ENCODE measurements at regions not wholly inside any gene's neighbourhood (a gene's known extent, or its start where the extent isn't known, plus 50 kb on each side); places are given as distances from the start of the nearest gene placed in this dataset.

DNA sequence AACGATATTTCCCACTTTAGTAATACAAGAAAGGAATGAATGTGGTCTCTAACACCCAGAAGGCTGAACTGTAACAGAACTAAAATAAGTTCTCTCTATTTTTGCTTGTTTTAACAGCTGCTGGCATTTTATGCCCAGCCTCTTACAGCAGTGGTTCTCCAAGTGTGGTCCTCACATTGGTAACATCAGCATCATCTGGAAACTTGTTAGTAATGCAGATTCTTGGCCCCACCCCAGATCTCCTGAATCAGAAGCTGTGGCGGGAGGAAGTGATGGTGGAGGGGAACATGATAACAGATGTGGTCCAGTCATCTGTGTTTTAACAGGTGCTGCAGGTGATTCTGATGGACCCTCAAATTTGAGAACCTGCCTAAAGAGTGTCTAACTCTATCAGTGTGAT lies 170.1 kb downstream of the TMEM26 start:
- no peak overlapping the region for H2AFZ ChIP-seq (ENCODE audit: insufficient read depth, low read length, poor library complexity)
- no peaks in the 10 kb centered on the region for H3K79me2 ChIP-seq (ENCODE audit: control insufficient read depth, insufficient read depth, low read length, poor library complexity)
- no peak overlapping the region for H4K8ac ChIP-seq (ENCODE audit: low read depth, low read length)
- H3K27ac ChIP-seq (ENCODE audit: low read depth, low read length) = no peak overlapping the region
- no peak for DNase-seq
- no peak overlapping the region for H2BK12ac ChIP-seq (ENCODE audit: low read length)
- no peak overlapping the region for H4K12ac ChIP-seq (ENCODE audit: low read depth, low read length)
- H3K4ac ChIP-seq (ENCODE audit: low read depth, low read length) = no peak overlapping the region
- no peak overlapping the region for H3K23ac ChIP-seq (ENCODE audit: low read length)
- H2BK120ac ChIP-seq (ENCODE audit: insufficient read depth, low read length, poor library complexity) = no peak overlapping the region
- H4K91ac ChIP-seq (ENCODE audit: low read depth, low read length) = no peak overlapping the region
- H3K18ac ChIP-seq (ENCODE audit: low read length) = no peak overlapping the region
- H3K4me1 ChIP-seq (ENCODE audit: control insufficient read depth in 1 of 2, insufficient read depth in 2 of 2, low read length in 2 of 2) = no peaks in the 10 kb centered on the region
- no peak overlapping the region for H3K4me3 ChIP-seq (ENCODE audit: low read depth, low read length)
- no peaks in the 10 kb centered on the region for H3K27me3 ChIP-seq (ENCODE audit: insufficient read depth, low read length)
- H3K79me1 ChIP-seq (ENCODE audit: low read length) = no peaks in the 10 kb centered on the region
- no peak overlapping the region for H2AK5ac ChIP-seq (ENCODE audit: low read length)
- H2BK5ac ChIP-seq (ENCODE audit: low read depth, low read length, poor library complexity) = no peak overlapping the region
- H3K4me2 ChIP-seq (ENCODE audit: low read length) = no peak overlapping the region
- H3K9me3 ChIP-seq (ENCODE audit: insufficient read depth, low read depth, low read length) = no peaks in the 10 kb centered on the region
- WGBS (ENCODE audit: extremely low coverage, insufficient coverage, insufficient read length) = no CpG with 5 or more reads among the region's 2 CpGs
- no peak overlapping the region for H3K9ac ChIP-seq (ENCODE audit: low read length)
- H3K36me3 ChIP-seq (ENCODE audit: control insufficient read depth in 1 of 2, insufficient read depth in 2 of 2, low read length in 2 of 2) = no peaks in the 10 kb centered on the region
- H3K14ac ChIP-seq (ENCODE audit: low read length) = no peak overlapping the region

DNA sequence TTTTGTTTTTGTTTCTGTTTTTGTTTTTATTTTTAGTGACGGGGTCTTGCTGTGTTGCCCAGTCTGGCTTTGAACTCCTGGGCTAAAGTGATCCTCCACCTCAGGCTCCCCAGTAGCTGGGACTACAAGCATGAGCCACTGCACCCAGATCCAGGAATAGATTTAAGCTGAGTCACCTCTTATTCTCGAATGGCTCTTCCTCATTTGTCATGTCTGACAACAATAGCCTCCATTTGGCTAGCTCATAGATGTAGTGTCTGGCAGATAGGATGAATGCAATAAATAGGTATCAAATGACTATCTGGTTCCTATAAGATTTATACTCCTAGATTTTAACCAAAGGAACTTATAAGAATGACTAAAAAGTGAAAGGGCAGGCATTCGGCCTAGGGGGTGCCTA lies 172.9 kb downstream of the TMEM26 start:
- DNase-seq = no peak
- H2BK12ac ChIP-seq (ENCODE audit: low read length) = no peak overlapping the region
- no peak overlapping the region for H4K91ac ChIP-seq (ENCODE audit: low read depth, low read length)
- no peak overlapping the region for H2AK5ac ChIP-seq (ENCODE audit: low read length)
- no peak overlapping the region for H3K4me3 ChIP-seq (ENCODE audit: low read depth, low read length)
- H3K4me1 ChIP-seq (ENCODE audit: control insufficient read depth in 1 of 2, insufficient read depth in 2 of 2, low read length in 2 of 2) = no peaks in the 10 kb centered on the region
- no peaks in the 10 kb centered on the region for H3K9me3 ChIP-seq (ENCODE audit: insufficient read depth, low read depth, low read length)
- no peak overlapping the region for H3K4ac ChIP-seq (ENCODE audit: low read depth, low read length)
- H2BK5ac ChIP-seq (ENCODE audit: low read depth, low read length, poor library complexity) = no peak overlapping the region
- no peaks in the 10 kb centered on the region for H3K27me3 ChIP-seq (ENCODE audit: insufficient read depth, low read length)
- no CpG with 5 or more reads among the region's 3 CpGs for WGBS (ENCODE audit: extremely low coverage, insufficient coverage, insufficient read length)
- H3K23ac ChIP-seq (ENCODE audit: low read length) = no peak overlapping the region
- H3K9ac ChIP-seq (ENCODE audit: low read length) = no peak overlapping the region
- no peak overlapping the region for H4K12ac ChIP-seq (ENCODE audit: low read depth, low read length)
- no peaks in the 10 kb centered on the region for H3K79me2 ChIP-seq (ENCODE audit: control insufficient read depth, insufficient read depth, low read length, poor library complexity)
- no peak overlapping the region for H3K27ac ChIP-seq (ENCODE audit: low read depth, low read length)
- no peak overlapping the region for H3K18ac ChIP-seq (ENCODE audit: low read length)
- H3K36me3 ChIP-seq (ENCODE audit: control insufficient read depth in 1 of 2, insufficient read depth in 2 of 2, low read length in 2 of 2) = no peaks in the 10 kb centered on the region
- H2AFZ ChIP-seq (ENCODE audit: insufficient read depth, low read length, poor library complexity) = no peak overlapping the region
- no peak overlapping the region for H4K8ac ChIP-seq (ENCODE audit: low read depth, low read length)
- H3K4me2 ChIP-seq (ENCODE audit: low read length) = no peak overlapping the region
- no peak overlapping the region for H2BK120ac ChIP-seq (ENCODE audit: insufficient read depth, low read length, poor library complexity)
- no peak overlapping the region for H3K14ac ChIP-seq (ENCODE audit: low read length)
- no peaks in the 10 kb centered on the region for H3K79me1 ChIP-seq (ENCODE audit: low read length)

DNA sequence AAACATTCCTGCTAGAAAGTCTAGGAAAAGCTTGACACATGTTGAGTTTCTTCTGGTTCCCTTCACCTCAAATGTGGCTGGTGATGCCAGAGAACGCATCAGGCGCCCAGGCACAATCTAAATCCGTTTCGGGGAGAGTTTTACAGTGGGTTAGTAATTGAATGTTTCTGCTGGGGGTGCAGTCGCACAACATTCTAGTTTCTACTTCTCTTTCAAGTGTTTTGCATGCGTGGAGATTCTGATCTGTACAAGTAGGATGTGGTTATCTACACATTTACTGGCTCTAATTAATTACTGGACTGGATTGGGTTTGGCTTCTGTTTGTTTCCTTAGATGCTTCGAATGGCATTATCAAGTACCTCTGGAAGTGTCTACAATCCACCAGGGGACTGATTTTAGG lies 173.8 kb downstream of the TMEM26 start:
- Histone ChIP-seq H3K79me1 (ENCODE audit: low read length) (no peaks in the 10 kb centered on the region), H3K23ac (ENCODE audit: low read length) (no peak overlapping the region), H3K4me1 (ENCODE audit: control insufficient read depth in 1 of 2, insufficient read depth in 2 of 2, low read length in 2 of 2) (no peaks in the 10 kb centered on the region), H3K9me3 (ENCODE audit: insufficient read depth, low read depth, low read length) (no peaks in the 10 kb centered on the region), H2AFZ (ENCODE audit: insufficient read depth, low read length, poor library complexity) (no peak overlapping the region), H3K14ac (ENCODE audit: low read length) (no peak overlapping the region), H3K9ac (ENCODE audit: low read length) (no peak overlapping the region), H2BK120ac (ENCODE audit: insufficient read depth, low read length, poor library complexity) (no peak overlapping the region), H4K91ac (ENCODE audit: low read depth, low read length) (no peak overlapping the region), H4K8ac (ENCODE audit: low read depth, low read length) (no peak overlapping the region), H3K27ac (ENCODE audit: low read depth, low read length) (no peak overlapping the region), H2BK5ac (ENCODE audit: low read depth, low read length, poor library complexity) (no peak overlapping the region), H3K4me3 (ENCODE audit: low read depth, low read length) (no peak overlapping the region), H3K4me2 (ENCODE audit: low read length) (no peak overlapping the region), H2AK5ac (ENCODE audit: low read length) (no peak overlapping the region), H4K12ac (ENCODE audit: low read depth, low read length) (no peak overlapping the region), H3K36me3 (ENCODE audit: control insufficient read depth in 1 of 2, insufficient read depth in 2 of 2, low read length in 2 of 2) (no peaks in the 10 kb centered on the region), H3K79me2 (ENCODE audit: control insufficient read depth, insufficient read depth, low read length, poor library complexity) (no peaks in the 10 kb centered on the region), H3K4ac (ENCODE audit: low read depth, low read length) (no peak overlapping the region), H3K27me3 (ENCODE audit: insufficient read depth, low read length) (no peaks in the 10 kb centered on the region), H3K18ac (ENCODE audit: low read length) (no peak overlapping the region), H2BK12ac (ENCODE audit: low read length) (no peak overlapping the region)
- no CpG with 5 or more reads among the region's 7 CpGs for WGBS (ENCODE audit: extremely low coverage, insufficient coverage, insufficient read length)
- no peak for DNase-seq

DNA sequence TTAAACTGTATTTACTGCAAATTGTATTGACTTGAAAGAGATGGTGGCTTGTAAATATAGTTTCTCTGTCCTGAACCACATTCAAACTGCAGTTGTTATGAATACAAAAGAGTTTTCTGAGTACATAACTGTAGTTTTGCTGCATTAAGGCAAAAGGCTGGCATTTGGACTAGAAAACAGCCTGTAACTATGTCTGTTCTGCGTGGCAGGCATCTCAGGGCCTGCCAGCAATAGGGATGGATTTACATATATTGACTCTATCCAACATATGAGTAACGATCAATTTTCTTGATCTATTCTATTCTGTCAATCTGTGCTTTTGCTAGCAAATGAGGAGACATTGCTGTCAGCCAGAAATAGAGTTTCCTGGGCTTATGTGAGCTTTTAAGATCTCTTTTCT lies 174.6 kb downstream of the TMEM26 start:
- H2AK5ac ChIP-seq (ENCODE audit: low read length) = no peak overlapping the region
- H3K4me3 ChIP-seq (ENCODE audit: low read depth, low read length) = no peak overlapping the region
- H3K4me2 ChIP-seq (ENCODE audit: low read length) = no peak overlapping the region
- H2BK12ac ChIP-seq (ENCODE audit: low read length) = no peak overlapping the region
- no peak overlapping the region for H3K9ac ChIP-seq (ENCODE audit: low read length)
- no peaks in the 10 kb centered on the region for H3K27me3 ChIP-seq (ENCODE audit: insufficient read depth, low read length)
- H3K18ac ChIP-seq (ENCODE audit: low read length) = no peak overlapping the region
- no peaks in the 10 kb centered on the region for H3K9me3 ChIP-seq (ENCODE audit: insufficient read depth, low read depth, low read length)
- WGBS (ENCODE audit: extremely low coverage, insufficient coverage, insufficient read length) = no CpG with 5 or more reads among the region's 2 CpGs
- no peaks in the 10 kb centered on the region for H3K36me3 ChIP-seq (ENCODE audit: control insufficient read depth in 1 of 2, insufficient read depth in 2 of 2, low read length in 2 of 2)
- no peak overlapping the region for H4K8ac ChIP-seq (ENCODE audit: low read depth, low read length)
- no peaks in the 10 kb centered on the region for H3K4me1 ChIP-seq (ENCODE audit: control insufficient read depth in 1 of 2, insufficient read depth in 2 of 2, low read length in 2 of 2)
- no peak overlapping the region for H2AFZ ChIP-seq (ENCODE audit: insufficient read depth, low read length, poor library complexity)
- no peak overlapping the region for H4K12ac ChIP-seq (ENCODE audit: low read depth, low read length)
- no peak overlapping the region for H4K91ac ChIP-seq (ENCODE audit: low read depth, low read length)
- H3K23ac ChIP-seq (ENCODE audit: low read length) = no peak overlapping the region
- H3K4ac ChIP-seq (ENCODE audit: low read depth, low read length) = no peak overlapping the region
- no peak overlapping the region for H2BK120ac ChIP-seq (ENCODE audit: insufficient read depth, low read length, poor library complexity)
- H3K79me2 ChIP-seq (ENCODE audit: control insufficient read depth, insufficient read depth, low read length, poor library complexity) = no peaks in the 10 kb centered on the region
- H2BK5ac ChIP-seq (ENCODE audit: low read depth, low read length, poor library complexity) = no peak overlapping the region
- no peak overlapping the region for H3K14ac ChIP-seq (ENCODE audit: low read length)
- H3K79me1 ChIP-seq (ENCODE audit: low read length) = no peaks in the 10 kb centered on the region
- H3K27ac ChIP-seq (ENCODE audit: low read depth, low read length) = no peak overlapping the region
- no peak for DNase-seq

DNA sequence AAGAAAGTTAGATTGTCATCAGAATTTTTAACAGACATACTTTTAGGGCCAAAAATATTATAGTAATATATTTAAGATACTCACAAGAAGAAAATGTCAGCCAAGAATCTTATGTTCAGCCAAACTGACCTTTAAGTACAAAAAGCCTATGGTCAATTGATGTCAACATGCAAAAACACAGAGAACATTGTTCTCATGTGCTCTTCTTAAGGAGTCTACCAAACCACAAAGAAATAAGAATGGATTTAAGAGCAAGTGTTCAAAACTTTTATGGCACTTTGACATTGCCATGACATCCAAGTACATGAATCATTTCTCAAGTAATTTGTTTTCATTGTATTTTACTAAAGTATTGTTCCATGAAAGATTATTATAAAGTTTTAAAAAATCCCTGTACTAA lies 180.4 kb downstream of the TMEM26 start:
- H3K4me1 ChIP-seq (ENCODE audit: control insufficient read depth in 1 of 2, insufficient read depth in 2 of 2, low read length in 2 of 2) = no peaks in the 10 kb centered on the region
- H2BK120ac ChIP-seq (ENCODE audit: insufficient read depth, low read length, poor library complexity) = no peak overlapping the region
- no peak overlapping the region for H4K12ac ChIP-seq (ENCODE audit: low read depth, low read length)

More for the DNA sequence above, 180.4 kb downstream of the TMEM26 start:
- H3K79me2 ChIP-seq (ENCODE audit: control insufficient read depth, insufficient read depth, low read length, poor library complexity) = no peaks in the 10 kb centered on the region
- no peaks in the 10 kb centered on the region for H3K36me3 ChIP-seq (ENCODE audit: control insufficient read depth in 1 of 2, insufficient read depth in 2 of 2, low read length in 2 of 2)
- no peak overlapping the region for H2BK5ac ChIP-seq (ENCODE audit: low read depth, low read length, poor library complexity)
- H3K14ac ChIP-seq (ENCODE audit: low read length) = no peak overlapping the region
- no peak overlapping the region for H2BK12ac ChIP-seq (ENCODE audit: low read length)
- H2AK5ac ChIP-seq (ENCODE audit: low read length) = no peak overlapping the region
- no peak overlapping the region for H4K91ac ChIP-seq (ENCODE audit: low read depth, low read length)
- H3K27ac ChIP-seq (ENCODE audit: low read depth, low read length) = no peak overlapping the region
- H3K9ac ChIP-seq (ENCODE audit: low read length) = no peak overlapping the region
- no peak overlapping the region for H3K4ac ChIP-seq (ENCODE audit: low read depth, low read length)
- no peak overlapping the region for H3K18ac ChIP-seq (ENCODE audit: low read length)
- no peak overlapping the region for H3K4me3 ChIP-seq (ENCODE audit: low read depth, low read length)
- H3K4me2 ChIP-seq (ENCODE audit: low read length) = no peak overlapping the region
- H2AFZ ChIP-seq (ENCODE audit: insufficient read depth, low read length, poor library complexity) = no peak overlapping the region
- H3K23ac ChIP-seq (ENCODE audit: low read length) = no peak overlapping the region
- H3K79me1 ChIP-seq (ENCODE audit: low read length) = no peaks in the 10 kb centered on the region
- no peak overlapping the region for H4K8ac ChIP-seq (ENCODE audit: low read depth, low read length)
- DNase-seq = no peak
- no peaks in the 10 kb centered on the region for H3K27me3 ChIP-seq (ENCODE audit: insufficient read depth, low read length)
- H3K9me3 ChIP-seq (ENCODE audit: insufficient read depth, low read depth, low read length) = no peaks in the 10 kb centered on the region

Measured in trophoblast cell (in vitro differentiated cells and primary cell).